PC-3 (cell line): ENCODE measurements at regions not wholly inside any gene's neighbourhood (a gene's known extent, or its start where the extent isn't known, plus 50 kb on each side); places are given as distances from the start of the nearest gene placed in this dataset.
A peak's percentile ranks its signal among the peaks of the same experiment; 100 is the strongest.

Source experiments
- EZH2 ChIP-seq: fragments of 300-600 bp; sonication (generic); IDR thresholded peaks from one replicate; pipeline ENCODE4 v1.6.1; 2017; ENCODE audit warnings: antibody characterized with exemption, mild to moderate bottlenecking, low read length; ENCODE audit not compliant: unreplicated experiment
- EZH2phosphoT487 ChIP-seq: fragments of 300-600 bp; sonication (generic); IDR thresholded peaks from 2 replicates; pipeline ENCODE4 v1.6.1; 2018; ENCODE audit warnings: mild to moderate bottlenecking, antibody characterized with exemption, low read length, borderline replicate concordance
- TF ChIP-seq, protein P1 (sequence below): fragments of 300-600 bp; sonication (generic); conservative IDR thresholded peaks from 2 replicates; pipeline ENCODE4 v1.5.1; 2017; ENCODE audit warnings: antibody characterized with exemption, low read depth, mild to moderate bottlenecking, low read length

GRCh38 chr5:10866913-10867312 lies 105.9 kb upstream of the DAP start:
- TF ChIP-seq, protein P1, sequence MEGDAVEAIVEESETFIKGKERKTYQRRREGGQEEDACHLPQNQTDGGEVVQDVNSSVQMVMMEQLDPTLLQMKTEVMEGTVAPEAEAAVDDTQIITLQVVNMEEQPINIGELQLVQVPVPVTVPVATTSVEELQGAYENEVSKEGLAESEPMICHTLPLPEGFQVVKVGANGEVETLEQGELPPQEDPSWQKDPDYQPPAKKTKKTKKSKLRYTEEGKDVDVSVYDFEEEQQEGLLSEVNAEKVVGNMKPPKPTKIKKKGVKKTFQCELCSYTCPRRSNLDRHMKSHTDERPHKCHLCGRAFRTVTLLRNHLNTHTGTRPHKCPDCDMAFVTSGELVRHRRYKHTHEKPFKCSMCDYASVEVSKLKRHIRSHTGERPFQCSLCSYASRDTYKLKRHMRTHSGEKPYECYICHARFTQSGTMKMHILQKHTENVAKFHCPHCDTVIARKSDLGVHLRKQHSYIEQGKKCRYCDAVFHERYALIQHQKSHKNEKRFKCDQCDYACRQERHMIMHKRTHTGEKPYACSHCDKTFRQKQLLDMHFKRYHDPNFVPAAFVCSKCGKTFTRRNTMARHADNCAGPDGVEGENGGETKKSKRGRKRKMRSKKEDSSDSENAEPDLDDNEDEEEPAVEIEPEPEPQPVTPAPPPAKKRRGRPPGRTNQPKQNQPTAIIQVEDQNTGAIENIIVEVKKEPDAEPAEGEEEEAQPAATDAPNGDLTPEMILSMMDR = peak; percentile 48; the same call in 1 of the 2 replicates
- no peak for TF ChIP-seq EZH2
- no peak for TF ChIP-seq EZH2phosphoT487
